Stimulated activated CD4-positive, alpha-beta T cell treated with anti-CD3 and anti-CD28 coated beads, Interleukin-15, amount 100 ng/mL, for 24 hours (primary cell): ENCODE measurements at regions not wholly inside any gene's neighbourhood (a gene's known extent, or its start where the extent isn't known, plus 50 kb on each side); places are given as distances from the start of the nearest gene placed in this dataset.
"Not testable (repeated sequence)": the region's sequence is repeated elsewhere in the genome, so short reads cannot be mapped to it uniquely, and the experiment has no call there.

Experiments
- DNase-seq: peaks from one replicate; pipeline ENCODE4 v3.0.0-alpha.2; 2020

- DNase-seq: no peak
Observed at GRCh38 chr5:143962201-143962600, 150.2 kb downstream of the HMHB1 start.

DNA sequence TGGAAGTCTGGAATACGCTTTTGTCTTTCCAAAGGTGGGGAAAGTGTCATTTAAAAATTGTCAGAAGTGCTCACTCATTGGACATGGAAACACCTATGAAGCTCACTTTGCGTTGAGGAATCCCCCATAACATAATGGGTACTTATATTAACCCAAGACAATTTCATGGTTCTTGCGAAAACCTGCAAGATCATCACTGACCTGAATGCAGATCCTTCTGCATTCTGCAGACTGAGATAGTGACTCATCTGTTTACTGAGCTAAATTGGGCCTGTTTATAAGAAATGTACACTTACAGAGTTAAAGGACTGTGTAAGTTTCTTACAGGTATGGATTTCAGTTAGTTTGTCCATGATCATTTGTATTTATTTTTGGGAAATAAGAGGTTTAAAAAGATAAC, 153.0 kb downstream of the HMHB1 start:
- no peak for DNase-seq

- no peak for DNase-seq
Observed at GRCh38 chr5:143966280-143966679, 154.3 kb downstream of the HMHB1 start.

DNA sequence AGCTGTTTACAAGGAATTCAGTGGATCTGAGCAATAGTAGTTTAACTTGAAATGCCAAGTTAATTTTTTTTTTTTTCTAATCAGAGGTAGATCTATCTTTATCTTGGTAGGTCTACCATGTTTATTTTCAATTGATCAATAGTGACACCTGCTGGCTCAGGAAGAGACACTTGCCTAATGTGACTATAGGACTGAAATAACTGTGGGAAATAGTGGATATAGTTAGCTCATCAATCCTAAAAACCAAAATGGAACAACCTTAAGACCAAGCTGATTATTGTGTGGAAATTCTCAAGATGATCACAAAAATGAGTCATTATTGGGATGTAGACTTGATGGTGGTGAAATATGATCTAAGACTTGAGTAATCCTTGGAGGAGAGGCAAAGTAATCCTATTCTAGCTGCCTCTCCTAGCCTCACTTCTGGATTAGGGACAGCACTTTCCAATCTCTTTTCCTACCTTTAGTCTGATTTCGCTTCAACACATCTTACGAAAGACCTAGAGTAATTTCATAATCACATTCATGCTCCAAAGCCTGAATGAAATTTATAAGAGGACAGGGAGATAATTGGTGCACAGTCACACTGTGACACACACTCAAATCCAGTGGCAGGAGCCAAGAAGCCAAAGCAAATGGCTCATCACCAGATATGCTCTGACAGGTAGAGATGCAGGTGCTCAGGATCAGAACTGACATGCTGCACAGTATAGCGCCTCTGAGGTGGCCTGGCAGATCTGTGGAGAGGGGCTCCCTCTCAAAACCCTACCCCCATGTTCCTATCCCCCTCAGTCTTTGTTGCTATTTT, 156.3 kb downstream of the HMHB1 start:
- no peak for DNase-seq

DNA sequence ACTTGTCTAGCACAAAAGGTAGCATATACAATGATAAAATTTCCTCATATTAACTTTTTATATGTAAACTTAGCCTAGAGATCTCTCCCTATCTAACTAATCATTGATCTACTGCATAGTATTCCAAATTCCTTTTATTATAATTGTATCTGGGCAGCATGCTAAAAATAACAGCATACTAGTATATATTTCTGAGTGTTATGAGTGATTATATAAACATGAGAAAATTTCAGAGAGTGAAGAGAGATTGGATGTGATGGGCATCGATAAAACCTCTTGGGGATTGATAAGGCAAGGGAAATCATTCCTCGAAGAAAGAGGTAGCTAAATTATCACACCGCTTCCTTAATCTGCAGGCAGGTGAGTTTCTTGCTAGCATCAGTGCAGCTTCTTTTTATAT, 158.2 kb downstream of the HMHB1 start:
- no peak for DNase-seq

GRCh38 chr5:143972068-143972467, 160.1 kb downstream of the HMHB1 start:
- DNase-seq: no peak

- DNase-seq: no peak
Observed at GRCh38 chr5:143976055-143976454, 164.1 kb downstream of the HMHB1 start.

DNA sequence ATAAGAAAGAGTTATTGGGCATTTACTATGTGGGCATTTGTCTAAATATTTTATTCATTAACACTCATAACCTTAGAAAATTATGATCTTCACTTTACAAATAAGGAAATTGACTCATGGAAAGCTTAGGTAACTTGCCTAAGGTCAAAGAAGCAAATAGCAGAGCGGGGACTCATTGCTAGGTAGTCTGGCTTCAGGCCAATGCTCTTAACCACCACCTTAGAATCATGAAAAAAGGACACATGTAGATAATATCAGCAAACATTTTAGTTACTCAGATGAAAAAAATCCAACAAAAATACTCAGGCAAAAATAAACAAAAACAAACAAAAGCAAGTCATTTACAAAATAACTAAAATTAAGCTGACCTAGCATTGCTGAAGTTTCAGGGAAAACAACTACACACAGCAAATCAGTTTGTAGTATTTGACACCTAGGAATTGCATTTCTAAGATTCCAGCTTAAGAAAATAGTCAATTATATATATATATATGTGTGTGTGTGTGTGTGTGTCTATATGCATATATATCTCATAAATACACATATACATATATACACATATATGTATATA, 166.0 kb downstream of the HMHB1 start:
- no peak for DNase-seq

GRCh38 chr5:143979044-143979690, 167.2 kb downstream of the HMHB1 start:
- DNase-seq: no peak

GRCh38 chr5:143980506-143980905, 168.5 kb downstream of the HMHB1 start:
- DNase-seq: no peak

DNA sequence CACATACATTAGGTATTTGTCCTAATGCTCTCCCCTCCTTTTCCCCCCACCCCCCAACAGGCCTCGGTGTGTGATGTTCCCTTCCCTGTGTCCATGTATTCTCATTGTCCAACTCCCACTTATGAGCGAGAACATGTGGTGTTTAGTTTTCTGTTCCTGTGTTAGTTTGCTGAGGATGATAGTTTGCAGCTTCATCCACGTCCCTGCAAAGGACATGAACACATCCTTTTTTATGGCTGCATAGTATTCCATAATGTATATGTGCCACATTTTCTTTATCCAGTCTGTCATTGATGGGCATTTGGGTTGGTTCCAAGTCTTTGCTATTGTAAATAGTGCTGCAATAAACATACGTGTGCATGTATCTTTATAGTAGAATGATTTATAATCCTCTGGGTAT, 171.0 kb downstream of the HMHB1 start:
- not testable (repeated sequence) for DNase-seq

DNA sequence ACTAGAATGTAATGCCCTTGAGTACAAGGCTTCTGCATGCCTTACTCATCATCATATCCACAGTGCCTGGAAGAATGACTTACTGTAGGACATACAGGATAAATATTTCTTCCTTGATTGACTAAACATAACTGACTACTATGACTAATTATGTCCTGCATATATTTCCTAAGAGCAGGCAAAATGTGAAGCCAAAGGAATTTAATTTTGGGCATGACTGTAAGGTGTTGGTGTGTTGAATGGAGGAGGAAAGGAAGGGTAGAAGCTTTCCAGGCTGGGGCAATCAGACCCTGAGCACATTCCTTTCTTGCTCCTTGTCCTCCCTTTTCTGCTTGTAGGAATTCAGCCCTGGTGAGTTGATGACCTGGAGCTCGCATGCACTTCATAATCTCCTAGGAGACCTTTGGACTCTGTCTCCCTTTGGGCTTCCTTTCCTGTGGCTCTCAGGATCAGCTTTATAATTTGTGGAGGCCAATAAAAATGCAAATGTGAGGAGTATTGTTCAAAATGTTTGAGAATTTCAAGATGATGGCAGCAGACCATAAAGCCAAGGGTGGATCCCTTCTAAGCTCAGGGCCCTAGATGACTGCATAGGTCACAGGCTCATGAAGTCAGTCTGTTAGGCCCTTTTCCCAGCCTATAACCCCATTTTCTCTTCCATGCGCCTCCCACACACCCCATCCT, 174.0 kb downstream of the HMHB1 start:
- DNase-seq: no peak

DNA sequence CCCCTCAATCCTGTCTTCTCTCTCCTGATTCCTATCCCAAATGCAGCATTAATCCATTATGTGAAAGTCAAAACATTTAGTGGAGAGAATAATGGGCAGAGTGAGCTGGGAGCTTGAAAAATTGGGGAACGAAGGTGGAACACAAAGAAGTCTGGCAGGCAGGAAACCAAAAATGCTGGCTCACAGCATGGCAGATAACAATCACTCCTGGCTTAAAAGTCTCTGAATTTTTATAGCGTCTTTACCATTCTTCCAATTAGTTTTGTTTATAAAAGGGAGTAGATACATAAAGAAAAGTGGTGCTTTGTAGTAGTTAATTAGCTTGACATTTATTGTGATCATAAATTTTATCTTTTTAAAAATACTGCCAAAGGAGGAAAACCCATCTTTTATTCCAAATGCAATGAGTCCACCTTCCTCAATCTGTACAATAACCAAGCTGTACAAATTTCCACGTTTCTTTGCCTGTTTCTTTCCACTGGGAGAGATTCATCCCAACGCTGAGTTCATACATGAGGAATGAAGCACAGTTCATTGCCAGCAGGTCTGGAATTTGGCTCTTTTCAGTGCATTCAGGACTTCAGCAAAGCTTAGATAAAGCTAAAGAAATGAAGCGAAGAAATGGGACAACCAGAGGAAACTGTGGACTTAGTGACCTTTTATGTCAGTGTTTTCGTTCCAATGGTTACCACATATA, 174.7 kb downstream of the HMHB1 start:
- no peak for DNase-seq

GRCh38 chr5:143987264-143987663, 175.3 kb downstream of the HMHB1 start:
- DNase-seq: no peak

GRCh38 chr5:143987751-143988560, 176.0 kb downstream of the HMHB1 start:
- DNase-seq: no peak

GRCh38 chr5:143992496-143992895, 178.0 kb downstream of the YIPF5 start:
- DNase-seq: no peak

- DNase-seq: no peak
Observed at GRCh38 chr5:144002876-144003275, 167.6 kb downstream of the YIPF5 start.

DNA sequence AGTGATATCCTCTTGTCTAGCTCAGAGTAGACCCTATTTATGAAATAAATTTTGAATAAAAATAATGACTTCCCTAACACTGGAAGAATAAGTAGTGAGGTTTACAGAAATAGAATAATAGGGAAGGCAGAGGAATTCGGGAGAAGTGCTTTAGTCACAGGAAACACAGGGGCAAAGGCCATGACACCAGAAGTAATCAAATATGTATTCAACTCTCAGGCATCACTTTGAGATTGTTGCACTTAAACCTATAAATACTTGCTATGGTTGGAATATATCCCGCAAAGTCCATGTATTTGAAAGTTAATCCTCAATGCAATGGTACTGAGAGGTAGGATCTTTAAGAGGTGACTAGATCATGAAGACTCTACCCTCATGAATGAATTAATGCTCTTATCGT, 166.8 kb downstream of the YIPF5 start:
- no peak for DNase-seq

GRCh38 chr5:144004146-144004545, 166.3 kb downstream of the YIPF5 start:
- DNase-seq: no peak

DNA sequence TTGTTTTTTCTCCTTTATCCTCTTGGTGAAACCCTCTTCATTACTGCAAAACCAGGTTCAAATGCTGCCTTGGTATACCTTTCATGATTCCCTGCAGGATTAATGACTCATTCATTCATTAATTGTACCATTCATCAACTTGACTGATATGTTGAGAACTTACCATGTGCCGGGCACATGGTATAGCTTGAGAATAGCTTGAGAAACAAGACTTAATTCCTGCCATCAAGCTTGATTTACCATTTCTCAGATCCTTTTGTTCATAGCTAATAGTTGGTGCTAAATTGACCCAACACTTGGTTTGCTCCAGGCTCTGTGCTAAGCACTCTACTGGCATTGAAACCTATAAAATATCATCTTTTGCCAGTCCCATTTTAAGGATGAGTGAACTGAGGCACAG, 165.7 kb downstream of the YIPF5 start:
- no peak for DNase-seq

DNA sequence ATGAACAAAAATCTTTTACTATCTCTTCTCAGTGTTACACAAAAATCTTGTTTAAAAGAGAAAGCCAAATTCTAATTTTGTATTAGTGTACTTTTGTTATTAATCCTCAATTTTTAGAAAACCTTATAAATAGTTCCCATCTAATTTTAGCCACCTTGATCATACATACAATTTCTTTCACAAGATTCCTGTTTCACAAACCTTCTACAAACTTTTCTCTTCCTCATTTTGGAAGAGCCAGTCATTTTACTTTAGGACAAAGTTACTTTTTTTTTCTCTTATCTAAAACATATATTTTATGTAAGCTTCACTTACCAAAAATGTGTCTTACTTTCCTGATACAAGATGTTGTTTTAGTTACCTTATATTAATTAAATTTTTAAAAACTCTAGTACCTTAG, 161.3 kb downstream of the YIPF5 start:
- DNase-seq: no peak

DNA sequence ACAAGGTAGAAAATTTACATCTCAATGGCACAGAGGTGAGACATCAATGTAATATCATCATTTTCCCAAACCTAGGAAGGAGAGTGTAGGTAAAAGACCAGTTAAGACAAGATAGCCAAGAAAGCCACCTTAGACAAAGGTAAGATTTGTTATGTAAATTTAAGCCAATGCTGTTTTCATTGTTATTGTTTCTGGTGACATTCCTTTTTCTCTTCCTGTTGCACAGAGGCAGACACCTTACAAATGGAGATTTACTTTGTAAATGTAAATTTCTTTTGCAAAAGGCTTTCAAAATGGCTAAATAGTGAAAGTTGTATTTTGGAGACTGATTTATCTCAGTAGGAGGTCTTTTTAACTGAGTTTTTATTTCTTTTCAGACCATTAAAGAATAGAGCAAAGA, 159.1 kb downstream of the YIPF5 start:
- no peak for DNase-seq
